ENCODE measurements at regions not wholly inside any gene's neighbourhood (a gene's known extent, or its start where the extent isn't known, plus 50 kb on each side); places are given as distances from the start of the nearest gene placed in this dataset.

- POLR2A ChIA-PET = no interaction called here
Observed at GRCh38 chr2:58405341-58405740, 164.2 kb upstream of the FANCL start.

DNA sequence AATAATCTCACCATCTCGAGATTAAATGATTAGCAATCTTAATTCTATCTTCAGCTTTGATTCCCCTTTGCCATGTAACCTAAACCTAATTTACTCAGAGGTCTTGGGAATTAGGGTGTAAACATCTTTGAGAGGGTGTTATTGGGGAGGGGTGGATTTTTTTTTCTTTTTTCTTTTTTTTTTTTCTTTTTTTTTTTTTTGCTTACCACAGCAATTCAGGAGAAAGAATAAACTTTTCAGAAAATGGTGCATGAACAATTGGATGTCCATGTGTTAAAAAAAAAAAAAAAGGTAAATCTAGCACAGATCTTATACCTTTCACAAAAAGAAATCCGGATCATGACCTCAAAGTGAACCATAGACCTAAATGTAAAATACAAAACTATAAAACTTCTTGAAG is 160.8 kb upstream of the FANCL start:
- H3K36me3 ChIP-seq (ENCODE audit: insufficient read depth, low read length) = no peaks in the 10 kb centered on the region
- Mint-ChIP-seq H3K36me3 (ENCODE audit: low read depth) (no peaks in the 10 kb centered on the region), H3K4me1 (ENCODE audit: low read depth) (no peaks in the 10 kb centered on the region), H3K4me3 (no peak overlapping the region), H3K27me3 (no peaks in the 10 kb centered on the region), H3K27ac (no peak overlapping the region), H3K9me3 (no peaks in the 10 kb centered on the region)
- no peak overlapping the region for H3K27ac ChIP-seq (ENCODE audit: low read depth in 1 of 2, low read length in 2 of 2)
- ChIA-PET CTCF (interaction anchor here (1.0 kb wide), 1 partner anchor 11 kb away, joined by 3 read pairs; no protein-coding TSS in a partner anchor), POLR2A (no interaction called here)
- no peaks in the 10 kb centered on the region for H3K4me1 ChIP-seq (ENCODE audit: insufficient read depth, low read length)
- no peak for ATAC-seq (ENCODE audit: poor library complexity)
- no peak overlapping the region for H3K4me3 ChIP-seq (ENCODE audit: low read length)
- no peaks in the 10 kb centered on the region for H3K27me3 ChIP-seq (ENCODE audit: control insufficient read depth in 1 of 2, insufficient read depth in 2 of 2, low read length in 2 of 2)
- no peaks in the 10 kb centered on the region for H3K9me3 ChIP-seq (ENCODE audit: control insufficient read depth in 1 of 2, insufficient read depth in 1 of 2, low read length in 2 of 2)
- TF ChIP-seq, protein P1, sequence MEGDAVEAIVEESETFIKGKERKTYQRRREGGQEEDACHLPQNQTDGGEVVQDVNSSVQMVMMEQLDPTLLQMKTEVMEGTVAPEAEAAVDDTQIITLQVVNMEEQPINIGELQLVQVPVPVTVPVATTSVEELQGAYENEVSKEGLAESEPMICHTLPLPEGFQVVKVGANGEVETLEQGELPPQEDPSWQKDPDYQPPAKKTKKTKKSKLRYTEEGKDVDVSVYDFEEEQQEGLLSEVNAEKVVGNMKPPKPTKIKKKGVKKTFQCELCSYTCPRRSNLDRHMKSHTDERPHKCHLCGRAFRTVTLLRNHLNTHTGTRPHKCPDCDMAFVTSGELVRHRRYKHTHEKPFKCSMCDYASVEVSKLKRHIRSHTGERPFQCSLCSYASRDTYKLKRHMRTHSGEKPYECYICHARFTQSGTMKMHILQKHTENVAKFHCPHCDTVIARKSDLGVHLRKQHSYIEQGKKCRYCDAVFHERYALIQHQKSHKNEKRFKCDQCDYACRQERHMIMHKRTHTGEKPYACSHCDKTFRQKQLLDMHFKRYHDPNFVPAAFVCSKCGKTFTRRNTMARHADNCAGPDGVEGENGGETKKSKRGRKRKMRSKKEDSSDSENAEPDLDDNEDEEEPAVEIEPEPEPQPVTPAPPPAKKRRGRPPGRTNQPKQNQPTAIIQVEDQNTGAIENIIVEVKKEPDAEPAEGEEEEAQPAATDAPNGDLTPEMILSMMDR (IDR thresholded peaks at IDR 0.05) = no peak
- no peak for DNase-seq
- intact Hi-C loops (cut with DNase I, micrococcal nuclease) = no loop called here

More at GRCh38 chr2:58405341-58405740, 164.2 kb upstream of the FANCL start:
- Histone ChIP-seq H3K9me3 (ENCODE audit: control insufficient read depth in 1 of 2, insufficient read depth in 1 of 2, low read length in 2 of 2) (no peaks in the 10 kb centered on the region), H3K27ac (ENCODE audit: low read depth in 1 of 2, low read length in 2 of 2) (no peak overlapping the region), H3K27me3 (ENCODE audit: control insufficient read depth in 1 of 2, insufficient read depth in 2 of 2, low read length in 2 of 2) (no peaks in the 10 kb centered on the region), H3K36me3 (ENCODE audit: insufficient read depth, low read length) (no peaks in the 10 kb centered on the region), H3K4me1 (ENCODE audit: insufficient read depth, low read length) (no peaks in the 10 kb centered on the region), H3K4me3 (ENCODE audit: low read length) (no peak overlapping the region)
- Mint-ChIP-seq H3K9me3 (no peaks in the 10 kb centered on the region), H3K36me3 (ENCODE audit: low read depth) (no peaks in the 10 kb centered on the region), H3K4me1 (ENCODE audit: low read depth) (no peaks in the 10 kb centered on the region), H3K27ac (no peak overlapping the region), H3K4me3 (no peak overlapping the region), H3K27me3 (no peaks in the 10 kb centered on the region)
- DNase-seq = no peak
- TF ChIP-seq, protein P1 (IDR thresholded peaks at IDR 0.05) = no peak
- CTCF ChIA-PET = no interaction called here
- no peak for ATAC-seq (ENCODE audit: poor library complexity)
- intact Hi-C loops (cut with DNase I, micrococcal nuclease) = no loop called here

DNA sequence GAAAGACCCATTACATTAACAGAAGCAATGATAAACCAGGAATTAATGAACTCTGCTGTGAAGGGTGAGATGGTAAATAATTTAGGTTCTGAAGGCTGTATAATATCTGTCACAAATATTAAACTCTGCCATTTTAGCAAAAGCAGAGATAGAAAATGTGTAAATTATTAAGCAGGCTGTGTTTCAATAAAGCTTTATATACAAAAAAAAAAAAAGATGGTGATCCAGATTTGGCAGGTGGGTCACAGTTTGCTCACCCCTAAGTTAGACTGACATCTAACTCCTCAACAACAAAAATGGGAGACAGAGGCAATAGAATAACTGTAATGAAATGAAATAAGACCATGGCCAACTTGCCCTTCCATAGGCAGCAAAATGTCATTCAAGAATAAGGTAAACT is 157.3 kb upstream of the FANCL start:
- Histone ChIP-seq H3K36me3 (ENCODE audit: insufficient read depth, low read length) (no peaks in the 10 kb centered on the region), H3K27ac (ENCODE audit: low read depth in 1 of 2, low read length in 2 of 2) (no peak overlapping the region), H3K9me3 (ENCODE audit: control insufficient read depth in 1 of 2, insufficient read depth in 1 of 2, low read length in 2 of 2) (no peaks in the 10 kb centered on the region), H3K4me3 (ENCODE audit: low read length) (no peak overlapping the region), H3K27me3 (ENCODE audit: control insufficient read depth in 1 of 2, insufficient read depth in 2 of 2, low read length in 2 of 2) (no peaks in the 10 kb centered on the region), H3K4me1 (ENCODE audit: insufficient read depth, low read length) (no peaks in the 10 kb centered on the region)
- Mint-ChIP-seq H3K9me3 (no peaks in the 10 kb centered on the region), H3K27ac (no peak overlapping the region), H3K4me3 (no peak overlapping the region), H3K4me1 (ENCODE audit: low read depth) (no peaks in the 10 kb centered on the region), H3K27me3 (no peaks in the 10 kb centered on the region), H3K36me3 (ENCODE audit: low read depth) (no peaks in the 10 kb centered on the region)
- CTCF ChIA-PET = no interaction called here
- POLR2A ChIA-PET = no interaction called here
- ATAC-seq (ENCODE audit: poor library complexity) (no peak), DNase-seq (no peak)
- intact Hi-C loops (cut with DNase I, micrococcal nuclease) = no loop called here
- TF ChIP-seq, protein P1 (IDR thresholded peaks at IDR 0.05) = no peak

Measured in CD4-positive, alpha-beta T cell (primary cell).